DMS114 treated with DMSO at 0.1 percent for 48 hours (cell line): ENCODE measurements at regions not wholly inside any gene's neighbourhood (a gene's known extent, or its start where the extent isn't known, plus 50 kb on each side); places are given as distances from the start of the nearest gene placed in this dataset.
"Not testable (repeated sequence)": the region's sequence is repeated elsewhere in the genome, so short reads cannot be mapped to it uniquely, and the experiment has no call there.

Experiments
- DNase-seq: peaks from one replicate; lab custom pipeline; 2025; ENCODE audit not compliant: unreplicated experiment; lab: John Stamatoyannopoulos, UW

DNA sequence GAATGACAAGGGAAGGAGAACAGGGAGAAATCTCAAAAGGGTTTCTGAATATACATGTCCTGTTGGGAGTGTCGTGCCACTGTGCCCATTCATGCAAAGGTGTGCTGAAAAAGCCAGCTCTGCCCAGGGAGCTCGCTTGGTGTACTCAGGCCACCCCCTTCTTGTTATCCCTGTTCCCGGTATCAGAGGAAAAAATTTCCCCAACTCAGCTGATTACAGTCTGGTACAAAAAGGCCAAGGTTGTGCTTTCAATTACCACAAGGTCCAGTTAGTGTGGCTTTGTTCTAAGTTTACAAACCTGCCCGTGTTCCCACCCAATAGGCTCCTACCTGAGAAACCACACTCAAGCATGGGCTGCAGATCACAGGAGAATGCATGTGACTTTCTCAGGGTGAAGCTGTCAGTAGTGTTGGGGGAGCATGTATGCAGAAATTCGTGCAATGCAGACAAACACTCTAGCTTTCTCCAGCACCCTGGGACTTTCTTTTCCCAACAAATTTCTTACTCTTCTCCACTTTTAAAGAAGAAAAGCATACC, 648.5 kb downstream of the NR2F2 start:
- DNase-seq = no peak

- not testable (repeated sequence) for DNase-seq
These were observed 653.7 kb downstream of the NR2F2 start for GRCh38 chr15:96984121-96984671.

DNA sequence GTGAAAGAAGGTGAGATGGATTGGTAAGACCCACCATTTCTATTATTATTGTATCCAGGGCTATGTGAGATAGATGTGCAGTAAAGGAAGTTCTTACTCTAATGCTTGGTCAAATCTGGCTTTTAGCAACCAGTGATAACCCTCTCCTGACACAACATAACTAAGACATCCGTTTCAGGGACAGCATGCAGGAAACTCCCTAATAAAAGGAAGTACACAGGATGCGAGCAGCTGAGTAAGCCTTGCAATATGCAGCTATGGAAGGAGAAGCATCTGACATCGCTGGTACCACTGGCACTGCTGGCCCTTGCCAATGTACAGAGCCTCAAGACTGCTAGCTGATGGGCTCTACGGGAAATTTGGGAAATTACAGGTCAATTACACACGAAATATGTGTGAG, 662.3 kb downstream of the NR2F2 start:
- no peak for DNase-seq

GRCh38 chr15:96997538-96997937, 667.0 kb downstream of the NR2F2 start:
- DNase-seq = no peak

DNA sequence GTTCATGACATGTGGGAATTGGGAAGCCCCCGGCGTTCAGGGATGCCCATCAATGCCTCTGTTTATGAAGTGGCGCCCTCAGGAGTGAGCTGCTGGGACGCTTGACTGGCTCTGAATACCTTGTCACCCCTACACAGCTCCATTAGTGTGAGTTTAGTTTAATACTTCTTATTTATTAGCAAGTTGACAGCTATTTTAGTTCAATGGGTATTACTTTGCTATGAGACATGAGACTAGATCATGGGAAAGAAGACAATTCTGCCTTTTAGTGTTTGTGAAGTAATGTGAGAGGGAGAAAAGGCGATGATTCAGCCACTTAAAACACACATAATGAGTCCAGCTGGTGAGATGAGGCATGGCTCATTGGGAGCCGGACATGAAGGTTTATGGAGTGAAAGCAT, 678.5 kb downstream of the NR2F2 start:
- no peak for DNase-seq

- DNase-seq = peak; percentile 66
These were observed 682.5 kb downstream of the NR2F2 start for GRCh38 chr15:97012986-97013385.

DNA sequence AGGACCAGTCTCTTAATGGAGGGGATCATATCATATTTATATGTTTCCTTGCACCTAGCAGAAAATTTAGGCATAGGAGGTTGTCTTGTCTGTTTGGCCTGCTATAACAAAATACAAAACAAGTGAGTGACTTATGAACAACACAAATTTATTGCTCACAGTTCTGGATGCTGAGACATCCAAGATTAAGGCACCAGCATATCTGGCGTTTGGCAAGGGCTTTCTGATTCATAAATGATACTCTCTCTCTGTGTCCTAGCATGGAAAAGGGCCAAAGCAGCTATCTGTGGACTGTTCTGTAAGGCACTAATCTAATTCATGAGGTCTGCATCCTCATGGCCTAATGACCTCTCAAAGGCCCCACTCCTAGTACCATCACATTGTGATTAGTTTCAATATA, 683.0 kb downstream of the NR2F2 start:
- no peak for DNase-seq

DNA sequence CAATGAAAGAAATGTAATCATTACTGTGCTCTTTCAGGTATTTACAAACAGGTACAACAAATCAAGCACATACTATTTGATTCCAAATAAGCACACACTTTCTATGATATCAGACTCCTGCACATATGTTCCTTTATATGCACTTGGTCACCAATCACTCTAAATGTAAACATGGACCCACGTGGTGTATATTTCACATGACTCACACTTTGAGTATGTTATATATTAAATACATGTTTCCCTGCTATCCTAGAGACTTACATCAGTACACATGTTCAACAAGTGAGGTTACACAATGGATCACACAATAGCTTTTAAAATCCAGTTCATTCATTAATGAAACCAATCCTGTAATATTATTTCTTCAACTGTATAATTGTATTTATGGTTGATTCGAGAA, 683.5 kb downstream of the NR2F2 start:
- DNase-seq = no peak

DNA sequence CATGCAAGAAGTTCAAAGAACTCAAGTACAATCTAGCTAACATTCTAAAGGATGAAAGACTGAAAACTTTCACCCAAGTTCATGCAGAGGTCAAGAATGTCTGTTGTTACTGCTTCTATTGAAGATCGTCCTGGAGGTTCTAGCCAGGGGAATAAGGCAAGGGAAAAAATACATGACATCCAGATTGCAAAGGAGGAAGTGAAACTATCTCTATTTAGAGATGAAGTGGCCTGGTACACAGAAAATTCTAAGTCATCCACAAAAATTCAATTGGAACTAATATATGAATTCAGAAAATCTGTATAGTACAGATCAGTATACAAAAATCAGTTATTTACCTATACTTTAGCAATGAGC, 693.0 kb downstream of the NR2F2 start:
- no peak for DNase-seq

DNA sequence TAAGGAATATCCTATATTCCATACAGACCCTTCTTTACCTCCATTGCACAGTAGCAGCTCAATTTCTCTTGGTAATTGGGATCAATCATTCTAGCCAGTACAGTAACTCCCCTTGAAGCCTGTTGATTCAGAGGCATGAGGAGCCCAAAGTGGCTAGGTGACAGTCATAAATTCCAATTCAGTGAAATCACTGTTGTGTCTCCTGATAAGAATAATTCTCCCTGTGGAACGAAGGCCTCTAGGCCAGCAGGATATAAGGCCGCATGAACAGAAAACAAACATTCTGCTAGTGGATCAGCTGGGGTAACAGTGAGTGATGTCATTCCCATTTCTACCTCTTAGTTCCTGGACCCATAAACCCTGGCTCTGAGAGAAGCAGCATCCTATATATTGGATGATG, 696.3 kb downstream of the NR2F2 start:
- DNase-seq = no peak

- no peak for DNase-seq
These were observed 697.3 kb downstream of the NR2F2 start for GRCh38 chr15:97027772-97028171.

DNA sequence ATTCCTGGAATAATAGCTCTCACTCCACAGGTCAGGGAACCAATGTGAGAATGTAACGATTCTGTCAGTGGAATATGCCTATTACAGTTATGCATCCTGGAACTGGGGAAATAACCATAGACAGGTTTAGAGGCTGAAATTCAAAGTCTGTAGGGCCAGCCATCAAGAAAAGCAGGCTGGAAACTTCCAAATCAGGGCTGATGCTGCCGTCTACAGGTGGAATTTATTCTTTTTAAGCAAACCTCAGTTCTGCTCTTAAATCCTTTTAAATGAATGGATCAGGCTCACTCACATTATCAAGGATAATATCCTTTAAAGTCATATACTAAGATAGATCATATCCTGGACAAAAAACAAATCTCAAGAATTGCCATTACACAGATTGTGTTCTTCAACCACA, 699.8 kb downstream of the NR2F2 start:
- DNase-seq = no peak

DNA sequence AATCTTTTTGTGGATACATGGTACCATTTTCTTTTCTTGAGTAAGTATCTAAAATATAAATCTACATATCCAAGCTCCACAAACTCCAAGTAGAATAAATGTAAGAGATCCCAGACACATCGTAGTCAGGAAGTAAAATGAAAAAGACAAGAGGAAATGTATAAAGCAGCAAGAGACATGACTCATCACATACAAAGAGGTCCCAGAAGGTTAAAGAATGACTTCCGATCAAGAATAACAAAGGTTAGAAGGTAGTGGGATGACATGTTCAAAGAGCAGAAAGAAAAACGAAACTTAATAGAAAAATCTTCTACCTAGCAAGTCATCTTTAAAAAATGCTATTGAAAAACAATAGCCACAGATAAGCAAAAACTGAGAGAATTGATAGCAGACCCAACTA, 705.8 kb downstream of the NR2F2 start:
- DNase-seq = no peak

GRCh38 chr15:97037080-97037479, 706.6 kb downstream of the NR2F2 start:
- no peak for DNase-seq

- DNase-seq = no peak
These were observed 715.3 kb downstream of the NR2F2 start for GRCh38 chr15:97045666-97046421.

GRCh38 chr15:97052513-97052912, 722.0 kb downstream of the NR2F2 start:
- no peak for DNase-seq

DNA sequence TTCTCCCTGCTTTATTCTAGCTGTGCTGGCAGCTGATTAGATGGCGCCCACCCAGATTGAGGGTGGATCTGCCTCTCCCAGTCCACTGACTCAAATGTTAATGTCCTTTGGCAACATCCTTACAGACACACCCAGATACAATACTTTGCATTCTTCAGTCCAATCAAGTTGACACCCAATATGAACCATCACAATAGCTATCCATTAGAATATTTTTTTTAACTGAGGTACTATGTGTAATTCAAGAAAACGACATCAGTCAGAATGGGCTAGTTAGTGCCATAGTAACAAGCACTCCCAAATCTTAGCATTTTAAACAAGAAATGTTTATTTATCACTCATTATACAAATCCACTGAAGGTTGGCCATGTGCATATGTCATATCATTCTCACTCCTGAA, 723.1 kb downstream of the NR2F2 start:
- no peak for DNase-seq

DNA sequence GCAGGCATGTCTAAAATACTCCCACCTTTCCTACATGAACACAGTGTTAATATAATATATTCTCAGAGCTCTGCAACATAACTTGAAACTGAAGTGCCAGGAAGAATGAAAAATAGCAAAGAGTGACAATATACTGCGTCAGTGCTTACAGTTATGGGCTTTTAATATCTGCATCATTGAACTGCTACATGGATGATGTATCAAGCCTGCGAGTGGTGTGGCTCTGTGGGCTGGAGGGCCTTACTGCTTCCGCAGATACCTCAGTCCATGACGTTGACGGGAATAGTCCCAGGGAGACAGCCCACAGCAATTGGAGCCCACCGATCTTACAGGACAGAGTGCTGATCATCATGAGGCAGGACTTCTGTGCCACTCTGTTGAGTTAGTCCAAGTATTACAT, 727.0 kb downstream of the NR2F2 start:
- no peak for DNase-seq

GRCh38 chr15:97059281-97059680, 728.8 kb downstream of the NR2F2 start:
- no peak for DNase-seq

GRCh38 chr15:97061392-97061791, 730.9 kb downstream of the NR2F2 start:
- no peak for DNase-seq

- DNase-seq = no peak
These were observed 741.2 kb downstream of the NR2F2 start for GRCh38 chr15:97071668-97072067.

- DNase-seq = no peak
These were observed 742.0 kb downstream of the NR2F2 start for GRCh38 chr15:97072545-97072944.

DNA sequence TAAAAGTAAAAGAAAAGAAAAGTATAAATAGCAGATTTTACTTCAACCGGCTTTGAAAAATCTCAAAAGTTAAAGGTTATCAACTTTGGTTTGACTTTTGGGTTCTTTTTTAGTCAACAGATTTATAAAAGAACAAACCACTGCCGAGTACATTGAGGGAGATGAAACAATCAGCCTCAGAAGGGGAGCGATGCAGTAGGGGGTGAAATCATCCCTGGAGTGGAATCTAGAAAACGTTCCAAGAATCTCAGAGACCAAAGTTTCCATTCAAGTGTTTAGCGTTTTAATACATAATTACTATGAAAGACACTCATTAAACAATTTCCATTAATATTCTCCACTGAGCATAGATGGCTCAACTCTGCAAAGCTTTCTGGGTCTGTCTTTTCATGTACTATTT, 745.5 kb downstream of the NR2F2 start:
- peak; percentile 89 for DNase-seq
